GM23248 (cell line): ENCODE measurements at regions not wholly inside any gene's neighbourhood (a gene's known extent, or its start where the extent isn't known, plus 50 kb on each side); places are given as distances from the start of the nearest gene placed in this dataset.

Source experiments
- EZH2 ChIP-seq: fragments of 200-600 bp; sonication (generic); IDR thresholded peaks from 2 replicates; pipeline ENCODE4 v1.6.1; 2018; ENCODE audit warnings: antibody characterized with exemption, mild to moderate bottlenecking; ENCODE audit not compliant: insufficient read depth, poor library complexity, severe bottlenecking
- EZH2phosphoT487 ChIP-seq: fragments of 200-600 bp; sonication (generic); IDR thresholded peaks from 2 replicates; pipeline ENCODE4 v1.6.1; 2018; ENCODE audit warnings: antibody characterized with exemption, moderate library complexity, mild to moderate bottlenecking, low read depth; ENCODE audit not compliant: insufficient read depth

GRCh38 chr4:179128299-179128698 is 1686.1 kb upstream of the AGA start:
- TF ChIP-seq EZH2 = no peak
- no peak for TF ChIP-seq EZH2phosphoT487
